WTC11 (cell line): ENCODE measurements at regions not wholly inside any gene's neighbourhood (a gene's known extent, or its start where the extent isn't known, plus 50 kb on each side); places are given as distances from the start of the nearest gene placed in this dataset.

Experiments used
- ATAC-seq: fragments of 200-7000 bp; cut with Tn5 transposase; 2 replicates; pipeline ENCODE4 v1.10.0; 2021; ENCODE audit warnings: mild to moderate bottlenecking, moderate library complexity
- CTCF ChIA-PET: fragments of 300-600 bp; sonication (Branson Sonifier 250); formaldehyde crosslinking; loops from one replicate; lab custom pipeline; 2021; ENCODE audit warnings: antibody characterized with exemption; lab: Charles Lee
- POLR2A ChIA-PET: fragments of 350-600 bp; sonication (Branson Sonifier 250); formaldehyde crosslinking; loops from one replicate; lab custom pipeline; 2021; ENCODE audit warnings: antibody characterized with exemption; lab: Charles Lee
- DNase-seq: peaks from one replicate; pipeline ENCODE4 v3.0.0; 2021; ENCODE audit warnings: low spot score
- H3K27ac Mint-ChIP-seq: 2 replicates; pipeline ENCODE4 v1.8.0; 2021; ENCODE audit warnings: mixed read lengths
- H3K27me3 Mint-ChIP-seq: 2 replicates; pipeline ENCODE4 v1.8.0; 2021; ENCODE audit warnings: low read depth, mild to moderate bottlenecking, moderate library complexity, mixed read lengths
- H3K36me3 Mint-ChIP-seq: 2 replicates; pipeline ENCODE4 v1.8.0; 2021; ENCODE audit warnings: mixed read lengths
- H3K4me1 Mint-ChIP-seq: 2 replicates; pipeline ENCODE4 v1.8.0; 2022; ENCODE audit warnings: mixed read lengths
- H3K4me3 Mint-ChIP-seq: 2 replicates; pipeline ENCODE4 v1.8.0; 2021; ENCODE audit warnings: mild to moderate bottlenecking, moderate library complexity, mixed read lengths
- H3K9me3 Mint-ChIP-seq: 2 replicates; pipeline ENCODE4 v1.8.0; 2021; ENCODE audit warnings: mixed read lengths
- AFF4 ChIP-seq: sonication (generic); formaldehyde crosslinking; IDR thresholded peaks from 2 replicates; pipeline ENCODE4 v1.8.1; 2023; ENCODE audit warnings: mild to moderate bottlenecking, missing genetic modification reagents, borderline replicate concordance
- FOXP4 ChIP-seq: sonication (generic); formaldehyde crosslinking; IDR thresholded peaks from 2 replicates; pipeline ENCODE4 v1.8.0; 2022; ENCODE audit warnings: mild to moderate bottlenecking, missing genetic modification reagents
- MAX ChIP-seq: sonication (generic); formaldehyde crosslinking; IDR thresholded peaks from 2 replicates; pipeline ENCODE4 v1.8.0; 2022; ENCODE audit warnings: mild to moderate bottlenecking, missing genetic modification reagents
- MLX ChIP-seq: sonication (generic); formaldehyde crosslinking; IDR thresholded peaks from 2 replicates; pipeline ENCODE4 v1.8.1; 2023; ENCODE audit warnings: mild to moderate bottlenecking, missing genetic modification reagents, moderate library complexity
- NFATC4 ChIP-seq: fragments of 250-450 bp; sonication (Bioruptor Pico); IDR thresholded peaks from 2 replicates; pipeline ENCODE4 v1.9.0; 2021; ENCODE audit warnings: mild to moderate bottlenecking
- NFYB ChIP-seq: sonication (generic); formaldehyde crosslinking; conservative IDR thresholded peaks from 2 replicates; pipeline ENCODE4 v1.8.0; 2022; ENCODE audit warnings: low read depth, missing genetic modification reagents
- PRRX2 ChIP-seq: fragments of 250-450 bp; sonication (Bioruptor Pico); IDR thresholded peaks from 2 replicates; pipeline ENCODE4 v1.8.0; 2021; ENCODE audit warnings: mild to moderate bottlenecking
- SMAD3 ChIP-seq: sonication (generic); formaldehyde crosslinking; IDR thresholded peaks from 2 replicates; pipeline ENCODE4 v1.8.0; 2022; ENCODE audit warnings: missing genetic modification reagents, mild to moderate bottlenecking, borderline replicate concordance
- TEAD1 ChIP-seq: sonication (generic); formaldehyde crosslinking; IDR thresholded peaks from 2 replicates; pipeline ENCODE4 v1.8.0; 2022; ENCODE audit warnings: mild to moderate bottlenecking, missing genetic modification reagents
- TEAD4 ChIP-seq: sonication (generic); formaldehyde crosslinking; IDR thresholded peaks from 2 replicates; pipeline ENCODE4 v1.8.0; 2022; ENCODE audit warnings: mild to moderate bottlenecking, missing genetic modification reagents
- TP53 ChIP-seq: sonication (generic); formaldehyde crosslinking; IDR thresholded peaks from 2 replicates; pipeline ENCODE4 v1.8.1; 2023; ENCODE audit warnings: mild to moderate bottlenecking, missing genetic modification reagents
- ZNF138 ChIP-seq: sonication (generic); formaldehyde crosslinking; conservative IDR thresholded peaks from 2 replicates; pipeline ENCODE4 v1.8.1; 2022; ENCODE audit warnings: mild to moderate bottlenecking, moderate library complexity, missing genetic modification reagents
- ZNF512 ChIP-seq: sonication (generic); formaldehyde crosslinking; IDR thresholded peaks from 2 replicates; pipeline ENCODE4 v1.8.1; 2022; ENCODE audit warnings: missing genetic modification reagents, borderline replicate concordance
- ZNF671 ChIP-seq: fragments of 250-450 bp; sonication (Bioruptor Pico); IDR thresholded peaks from 2 replicates; pipeline ENCODE4 v1.8.0; 2021; ENCODE audit warnings: mild to moderate bottlenecking
- ZSCAN18 ChIP-seq: fragments of 250-450 bp; sonication (Bioruptor Pico); IDR thresholded peaks from 2 replicates; pipeline ENCODE4 v2.1.2; 2022; ENCODE audit warnings: mild to moderate bottlenecking, moderate library complexity
- TF ChIP-seq, protein P1 (sequence below): sonication (generic); formaldehyde crosslinking; IDR thresholded peaks from 2 replicates; pipeline ENCODE4 v1.8.0; 2023; ENCODE audit warnings: mild to moderate bottlenecking, missing genetic modification reagents
- TF ChIP-seq, protein P2 (sequence below): sonication (generic); formaldehyde crosslinking; IDR thresholded peaks from 2 replicates; pipeline ENCODE4 v1.8.0; 2023; ENCODE audit warnings: missing genetic modification reagents, mild to moderate bottlenecking, borderline replicate concordance

GRCh38 chr14:28120391-28120790, 646.2 kb upstream of the FOXG1 start (continued):
- TF ChIP-seq ZNF512: no peak
- TF ChIP-seq SMAD3 (CRISPR knock-in tag): no peak
- TF ChIP-seq TEAD4: no peak
- TF ChIP-seq NFYB (CRISPR knock-in tag): no peak
- TF ChIP-seq TP53 (CRISPR knock-in tag): no peak
- no peak for TF ChIP-seq FOXP4
- TF ChIP-seq MAX (CRISPR knock-in tag): no peak
- TF ChIP-seq, protein P1, sequence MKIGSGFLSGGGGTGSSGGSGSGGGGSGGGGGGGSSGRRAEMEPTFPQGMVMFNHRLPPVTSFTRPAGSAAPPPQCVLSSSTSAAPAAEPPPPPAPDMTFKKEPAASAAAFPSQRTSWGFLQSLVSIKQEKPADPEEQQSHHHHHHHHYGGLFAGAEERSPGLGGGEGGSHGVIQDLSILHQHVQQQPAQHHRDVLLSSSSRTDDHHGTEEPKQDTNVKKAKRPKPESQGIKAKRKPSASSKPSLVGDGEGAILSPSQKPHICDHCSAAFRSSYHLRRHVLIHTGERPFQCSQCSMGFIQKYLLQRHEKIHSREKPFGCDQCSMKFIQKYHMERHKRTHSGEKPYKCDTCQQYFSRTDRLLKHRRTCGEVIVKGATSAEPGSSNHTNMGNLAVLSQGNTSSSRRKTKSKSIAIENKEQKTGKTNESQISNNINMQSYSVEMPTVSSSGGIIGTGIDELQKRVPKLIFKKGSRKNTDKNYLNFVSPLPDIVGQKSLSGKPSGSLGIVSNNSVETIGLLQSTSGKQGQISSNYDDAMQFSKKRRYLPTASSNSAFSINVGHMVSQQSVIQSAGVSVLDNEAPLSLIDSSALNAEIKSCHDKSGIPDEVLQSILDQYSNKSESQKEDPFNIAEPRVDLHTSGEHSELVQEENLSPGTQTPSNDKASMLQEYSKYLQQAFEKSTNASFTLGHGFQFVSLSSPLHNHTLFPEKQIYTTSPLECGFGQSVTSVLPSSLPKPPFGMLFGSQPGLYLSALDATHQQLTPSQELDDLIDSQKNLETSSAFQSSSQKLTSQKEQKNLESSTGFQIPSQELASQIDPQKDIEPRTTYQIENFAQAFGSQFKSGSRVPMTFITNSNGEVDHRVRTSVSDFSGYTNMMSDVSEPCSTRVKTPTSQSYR: no peak
- no peak for TF ChIP-seq ZNF138 (CRISPR knock-in tag)
- TF ChIP-seq NFATC4 (CRISPR knock-in tag): no peak

- no peak overlapping the region for H3K27ac Mint-ChIP-seq
- ChIA-PET POLR2A (no interaction called here), CTCF (interaction anchor here (0.6 kb wide), 1 partner anchor 29 kb away, joined by 3 read pairs; no protein-coding TSS in a partner anchor)
- H3K9me3 Mint-ChIP-seq: no peaks in the 10 kb centered on the region
- peaks cover 27% of the 10 kb centered on the region for H3K4me1 Mint-ChIP-seq
- H3K36me3 Mint-ChIP-seq: no peaks in the 10 kb centered on the region
- peaks cover 100% of the 10 kb centered on the region for H3K27me3 Mint-ChIP-seq
- H3K4me3 Mint-ChIP-seq: no peak overlapping the region
- DNase-seq: no peak
- ATAC-seq: peak; percentile 94
- no peak for TF ChIP-seq ZSCAN18 (CRISPR knock-in tag)
- TF ChIP-seq PRRX2 (CRISPR knock-in tag): no peak
- no peak for TF ChIP-seq NFYB (CRISPR knock-in tag)
- no peak for TF ChIP-seq ZNF671 (CRISPR knock-in tag)
- TF ChIP-seq MLX (CRISPR knock-in tag): no peak
- TF ChIP-seq, protein P2, sequence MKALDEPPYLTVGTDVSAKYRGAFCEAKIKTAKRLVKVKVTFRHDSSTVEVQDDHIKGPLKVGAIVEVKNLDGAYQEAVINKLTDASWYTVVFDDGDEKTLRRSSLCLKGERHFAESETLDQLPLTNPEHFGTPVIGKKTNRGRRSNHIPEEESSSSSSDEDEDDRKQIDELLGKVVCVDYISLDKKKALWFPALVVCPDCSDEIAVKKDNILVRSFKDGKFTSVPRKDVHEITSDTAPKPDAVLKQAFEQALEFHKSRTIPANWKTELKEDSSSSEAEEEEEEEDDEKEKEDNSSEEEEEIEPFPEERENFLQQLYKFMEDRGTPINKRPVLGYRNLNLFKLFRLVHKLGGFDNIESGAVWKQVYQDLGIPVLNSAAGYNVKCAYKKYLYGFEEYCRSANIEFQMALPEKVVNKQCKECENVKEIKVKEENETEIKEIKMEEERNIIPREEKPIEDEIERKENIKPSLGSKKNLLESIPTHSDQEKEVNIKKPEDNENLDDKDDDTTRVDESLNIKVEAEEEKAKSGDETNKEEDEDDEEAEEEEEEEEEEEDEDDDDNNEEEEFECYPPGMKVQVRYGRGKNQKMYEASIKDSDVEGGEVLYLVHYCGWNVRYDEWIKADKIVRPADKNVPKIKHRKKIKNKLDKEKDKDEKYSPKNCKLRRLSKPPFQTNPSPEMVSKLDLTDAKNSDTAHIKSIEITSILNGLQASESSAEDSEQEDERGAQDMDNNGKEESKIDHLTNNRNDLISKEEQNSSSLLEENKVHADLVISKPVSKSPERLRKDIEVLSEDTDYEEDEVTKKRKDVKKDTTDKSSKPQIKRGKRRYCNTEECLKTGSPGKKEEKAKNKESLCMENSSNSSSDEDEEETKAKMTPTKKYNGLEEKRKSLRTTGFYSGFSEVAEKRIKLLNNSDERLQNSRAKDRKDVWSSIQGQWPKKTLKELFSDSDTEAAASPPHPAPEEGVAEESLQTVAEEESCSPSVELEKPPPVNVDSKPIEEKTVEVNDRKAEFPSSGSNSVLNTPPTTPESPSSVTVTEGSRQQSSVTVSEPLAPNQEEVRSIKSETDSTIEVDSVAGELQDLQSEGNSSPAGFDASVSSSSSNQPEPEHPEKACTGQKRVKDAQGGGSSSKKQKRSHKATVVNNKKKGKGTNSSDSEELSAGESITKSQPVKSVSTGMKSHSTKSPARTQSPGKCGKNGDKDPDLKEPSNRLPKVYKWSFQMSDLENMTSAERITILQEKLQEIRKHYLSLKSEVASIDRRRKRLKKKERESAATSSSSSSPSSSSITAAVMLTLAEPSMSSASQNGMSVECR (CRISPR knock-in tag): no peak
- TF ChIP-seq TEAD1: no peak
- no peak for TF ChIP-seq AFF4
These were observed 644.9 kb upstream of the FOXG1 start for GRCh38 chr14:28121512-28122297.
